SJCRH30 (cell line): ENCODE measurements at regions not wholly inside any gene's neighbourhood (a gene's known extent, or its start where the extent isn't known, plus 50 kb on each side); places are given as distances from the start of the nearest gene placed in this dataset.

ENCODE experiments used
- DNase-seq, 2 experiments: peaks; one replicate each; pipeline ENCODE4 v3.0.0-alpha.2; 2015 to 2020
- H3K27ac ChIP-seq: fragments of 250-450 bp; sonication (Bioruptor Pico); 2 replicates; pipeline ENCODE4 v1.5.1; 2020; ENCODE audit warnings: mild to moderate bottlenecking, moderate library complexity
- H3K27me3 ChIP-seq: fragments of 250-450 bp; sonication (Bioruptor Pico); 2 replicates; pipeline ENCODE4 v1.5.1; 2020; ENCODE audit warnings: mild to moderate bottlenecking, moderate library complexity
- H3K36me3 ChIP-seq: fragments of 250-450 bp; sonication (Bioruptor Pico); 2 replicates; pipeline ENCODE4 v1.5.1; 2020; ENCODE audit warnings: mild to moderate bottlenecking, moderate library complexity
- H3K4me1 ChIP-seq: fragments of 250-450 bp; sonication (Bioruptor Pico); 2 replicates; pipeline ENCODE4 v1.5.1; 2020; ENCODE audit warnings: mild to moderate bottlenecking, moderate library complexity
- H3K4me3 ChIP-seq: fragments of 250-450 bp; sonication (Bioruptor Pico); 2 replicates; pipeline ENCODE4 v1.5.1; 2020; ENCODE audit warnings: mild to moderate bottlenecking, moderate library complexity
- H3K9me3 ChIP-seq: fragments of 250-450 bp; sonication (Bioruptor Pico); replicated peaks from 2 replicates; pipeline ENCODE4 v1.5.1; 2020; ENCODE audit warnings: mild to moderate bottlenecking, moderate library complexity

GRCh38 chr17:71516149-71516548 is 604.7 kb upstream of the SOX9 start:
- DNase-seq: no peak
- H3K9me3 ChIP-seq: 0 out of 2 replicates have a peak, but pooled peaks cover 3% of the 10 kb centered on the region
- H3K27ac ChIP-seq: no peak overlapping the region
- no peaks in the 10 kb centered on the region for H3K4me1 ChIP-seq
- peaks cover 5% of the 10 kb centered on the region; the same call in 1 of the 2 replicates for H3K27me3 ChIP-seq
- H3K4me3 ChIP-seq: no peak overlapping the region
- no peaks in the 10 kb centered on the region for H3K36me3 ChIP-seq

GRCh38 chr17:71519285-71519684 is 601.5 kb upstream of the SOX9 start:
- H3K9me3 ChIP-seq: no peaks in the 10 kb centered on the region
- DNase-seq: no peak
- H3K27ac ChIP-seq: no peak overlapping the region
- no peak overlapping the region for H3K4me3 ChIP-seq
- no peaks in the 10 kb centered on the region for H3K36me3 ChIP-seq
- H3K27me3 ChIP-seq: peaks cover 15% of the 10 kb centered on the region; the same call in 1 of the 2 replicates
- H3K4me1 ChIP-seq: no peaks in the 10 kb centered on the region

GRCh38 chr17:71521724-71522123 is 599.1 kb upstream of the SOX9 start:
- H3K36me3 ChIP-seq: no peaks in the 10 kb centered on the region
- H3K4me1 ChIP-seq: no peaks in the 10 kb centered on the region
- no peak overlapping the region for H3K27ac ChIP-seq
- DNase-seq: no peak
- peaks cover 11% of the 10 kb centered on the region; the same call in 1 of the 2 replicates for H3K27me3 ChIP-seq
- no peak overlapping the region for H3K4me3 ChIP-seq
- no peaks in the 10 kb centered on the region for H3K9me3 ChIP-seq

- no peaks in the 10 kb centered on the region for H3K9me3 ChIP-seq
- H3K4me3 ChIP-seq: no peak overlapping the region
- H3K4me1 ChIP-seq: no peaks in the 10 kb centered on the region
- no peak overlapping the region for H3K27ac ChIP-seq
- H3K27me3 ChIP-seq: 0 out of 2 replicates have a peak, but pooled peaks cover 11% of the 10 kb centered on the region
- no peak for DNase-seq
- H3K36me3 ChIP-seq: no peaks in the 10 kb centered on the region
These were observed 598.4 kb upstream of the SOX9 start for GRCh38 chr17:71522383-71522782.

- Histone ChIP-seq H3K9me3 (no peaks in the 10 kb centered on the region), H3K4me3 (no peak overlapping the region), H3K36me3 (no peaks in the 10 kb centered on the region), H3K27ac (no peak overlapping the region), H3K27me3 (peaks cover 13% of the 10 kb centered on the region; the same call in 1 of the 2 replicates), H3K4me1 (no peaks in the 10 kb centered on the region)
- no peak for DNase-seq
These were observed 593.5 kb upstream of the SOX9 start for GRCh38 chr17:71527311-71527710.

GRCh38 chr17:71528210-71528609 is 592.6 kb upstream of the SOX9 start:
- DNase-seq: no peak
- Histone ChIP-seq H3K4me1 (no peaks in the 10 kb centered on the region), H3K4me3 (no peak overlapping the region), H3K36me3 (no peaks in the 10 kb centered on the region), H3K27me3 (peaks cover 10% of the 10 kb centered on the region; the same call in 1 of the 2 replicates), H3K27ac (no peak overlapping the region), H3K9me3 (no peaks in the 10 kb centered on the region)

- no peak for DNase-seq
These were observed 590.6 kb upstream of the SOX9 start for GRCh38 chr17:71530248-71530647.

GRCh38 chr17:71535321-71535720 is 585.5 kb upstream of the SOX9 start:
- Histone ChIP-seq H3K4me3 (no peak overlapping the region), H3K36me3 (no peaks in the 10 kb centered on the region), H3K9me3 (no peaks in the 10 kb centered on the region), H3K4me1 (no peaks in the 10 kb centered on the region), H3K27me3 (peaks cover 6% of the 10 kb centered on the region; the same call in 1 of the 2 replicates), H3K27ac (no peak overlapping the region)
- no peak for DNase-seq

More at GRCh38 chr17:71530248-71530647, 590.6 kb upstream of the SOX9 start:
- Histone ChIP-seq H3K4me1 (no peaks in the 10 kb centered on the region), H3K27me3 (peaks cover 6% of the 10 kb centered on the region), H3K36me3 (no peaks in the 10 kb centered on the region), H3K9me3 (no peaks in the 10 kb centered on the region), H3K27ac (no peak overlapping the region), H3K4me3 (no peak overlapping the region)

GRCh38 chr17:71546419-71546818 is 574.4 kb upstream of the SOX9 start:
- no peak for DNase-seq
- no peaks in the 10 kb centered on the region for H3K4me1 ChIP-seq
- no peaks in the 10 kb centered on the region for H3K36me3 ChIP-seq

GRCh38 chr17:71547904-71548303 is 572.9 kb upstream of the SOX9 start:
- H3K4me1 ChIP-seq: no peaks in the 10 kb centered on the region
- H3K9me3 ChIP-seq: no peaks in the 10 kb centered on the region
- H3K27me3 ChIP-seq: peaks cover 7% of the 10 kb centered on the region; the same call in 1 of the 2 replicates
- no peak overlapping the region for H3K27ac ChIP-seq
- no peak overlapping the region for H3K4me3 ChIP-seq
- no peaks in the 10 kb centered on the region for H3K36me3 ChIP-seq
- DNase-seq: no peak

More at GRCh38 chr17:71546419-71546818, 574.4 kb upstream of the SOX9 start:
- no peak overlapping the region for H3K27ac ChIP-seq
- no peak overlapping the region for H3K4me3 ChIP-seq
- H3K9me3 ChIP-seq: no peaks in the 10 kb centered on the region
- peaks cover 7% of the 10 kb centered on the region; the same call in 1 of the 2 replicates for H3K27me3 ChIP-seq

- Histone ChIP-seq H3K4me3 (no peak overlapping the region), H3K27ac (no peak overlapping the region), H3K27me3 (peaks cover 7% of the 10 kb centered on the region; the same call in 1 of the 2 replicates), H3K4me1 (no peaks in the 10 kb centered on the region), H3K9me3 (no peaks in the 10 kb centered on the region), H3K36me3 (no peaks in the 10 kb centered on the region)
- no peak for DNase-seq
These were observed 572.2 kb upstream of the SOX9 start for GRCh38 chr17:71548540-71549190.

- Histone ChIP-seq H3K4me1 (no peaks in the 10 kb centered on the region), H3K36me3 (no peaks in the 10 kb centered on the region), H3K4me3 (no peak overlapping the region), H3K27ac (no peak overlapping the region), H3K9me3 (no peaks in the 10 kb centered on the region), H3K27me3 (peaks cover 7% of the 10 kb centered on the region; the same call in 1 of the 2 replicates)
- DNase-seq: no peak
These were observed 570.1 kb upstream of the SOX9 start for GRCh38 chr17:71550675-71551074.

- no peak overlapping the region for H3K4me3 ChIP-seq
- H3K27ac ChIP-seq: no peak overlapping the region
- peaks cover 7% of the 10 kb centered on the region; the same call in 1 of the 2 replicates for H3K27me3 ChIP-seq
- no peaks in the 10 kb centered on the region for H3K4me1 ChIP-seq
- no peaks in the 10 kb centered on the region for H3K9me3 ChIP-seq
- no peaks in the 10 kb centered on the region for H3K36me3 ChIP-seq
- DNase-seq: no peak
These were observed 567.4 kb upstream of the SOX9 start for GRCh38 chr17:71553381-71553780.

- no peak overlapping the region for H3K4me3 ChIP-seq
These were observed 561.9 kb upstream of the SOX9 start for GRCh38 chr17:71558901-71559300.

GRCh38 chr17:71572343-71572742 is 548.5 kb upstream of the SOX9 start:
- Histone ChIP-seq H3K36me3 (no peaks in the 10 kb centered on the region), H3K27ac (no peak overlapping the region), H3K9me3 (no peaks in the 10 kb centered on the region), H3K27me3 (peaks cover 3% of the 10 kb centered on the region; the same call in 1 of the 2 replicates), H3K4me1 (no peaks in the 10 kb centered on the region; the same call in 1 of the 2 replicates), H3K4me3 (no peak overlapping the region)
- no peak for DNase-seq

More at GRCh38 chr17:71558901-71559300, 561.9 kb upstream of the SOX9 start:
- Histone ChIP-seq H3K4me1 (no peaks in the 10 kb centered on the region), H3K27me3 (no peaks in the 10 kb centered on the region), H3K9me3 (no peaks in the 10 kb centered on the region), H3K27ac (no peak overlapping the region), H3K36me3 (no peaks in the 10 kb centered on the region)
- no peak for DNase-seq

- Histone ChIP-seq H3K9me3 (no peaks in the 10 kb centered on the region), H3K4me1 (no peaks in the 10 kb centered on the region), H3K27ac (no peak overlapping the region), H3K27me3 (no peaks in the 10 kb centered on the region; the same call in 1 of the 2 replicates), H3K4me3 (no peak overlapping the region), H3K36me3 (no peaks in the 10 kb centered on the region)
- no peak for DNase-seq
These were observed 542.4 kb upstream of the SOX9 start for GRCh38 chr17:71578446-71578845.
